GM12875 (cell line): ENCODE measurements at regions not wholly inside any gene's neighbourhood (a gene's known extent, or its start where the extent isn't known, plus 50 kb on each side); places are given as distances from the start of the nearest gene placed in this dataset.

ENCODE experiments used
- H3K4me3 ChIP-seq: one replicate; pipeline ENCODE4 v1.5.1; 2011; ENCODE audit warnings: low read depth, low read length, control low read depth
- TF ChIP-seq, protein P1 (sequence below): IDR thresholded peaks from 2 replicates; pipeline ENCODE4 v1.5.1; 2011; ENCODE audit warnings: low read depth, mild to moderate bottlenecking, control low read depth, inconsistent platforms, low read length, moderate library complexity, borderline replicate concordance; ENCODE audit not compliant: insufficient read depth

DNA sequence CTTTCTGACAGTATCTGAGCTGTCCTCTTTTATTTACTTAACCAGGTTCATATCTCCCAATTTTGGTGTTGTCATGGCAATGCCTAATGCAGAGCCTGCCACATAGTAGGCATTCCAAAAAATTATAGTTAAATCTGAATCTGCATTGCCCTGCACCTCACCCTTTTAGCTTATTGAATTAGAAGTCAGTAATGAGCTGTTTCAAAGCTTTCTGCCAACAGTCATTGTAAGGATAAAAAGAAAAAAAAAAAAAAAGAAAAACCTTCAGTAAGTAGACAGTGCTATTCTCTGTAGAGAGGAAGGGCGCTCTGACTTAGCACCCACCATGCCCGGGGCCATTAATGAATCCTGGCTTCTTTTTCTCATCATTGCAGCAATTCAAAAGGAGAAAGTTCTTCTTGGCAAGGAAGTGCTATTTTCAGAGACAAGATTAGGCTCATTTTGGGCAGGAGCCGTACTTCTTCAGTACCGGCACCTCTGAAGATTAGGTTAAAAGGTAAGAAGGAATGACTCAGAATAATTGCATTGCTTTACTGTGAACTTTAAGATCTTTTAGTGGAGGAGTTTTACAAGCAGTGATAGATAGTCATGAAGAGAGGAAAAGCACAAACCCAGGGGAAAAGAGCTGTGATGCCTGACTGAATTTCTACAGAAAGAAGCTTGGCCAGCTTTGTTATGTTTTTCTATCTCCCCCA is 2041.2 kb upstream of the PIK3C3 start:
- TF ChIP-seq, protein P1, sequence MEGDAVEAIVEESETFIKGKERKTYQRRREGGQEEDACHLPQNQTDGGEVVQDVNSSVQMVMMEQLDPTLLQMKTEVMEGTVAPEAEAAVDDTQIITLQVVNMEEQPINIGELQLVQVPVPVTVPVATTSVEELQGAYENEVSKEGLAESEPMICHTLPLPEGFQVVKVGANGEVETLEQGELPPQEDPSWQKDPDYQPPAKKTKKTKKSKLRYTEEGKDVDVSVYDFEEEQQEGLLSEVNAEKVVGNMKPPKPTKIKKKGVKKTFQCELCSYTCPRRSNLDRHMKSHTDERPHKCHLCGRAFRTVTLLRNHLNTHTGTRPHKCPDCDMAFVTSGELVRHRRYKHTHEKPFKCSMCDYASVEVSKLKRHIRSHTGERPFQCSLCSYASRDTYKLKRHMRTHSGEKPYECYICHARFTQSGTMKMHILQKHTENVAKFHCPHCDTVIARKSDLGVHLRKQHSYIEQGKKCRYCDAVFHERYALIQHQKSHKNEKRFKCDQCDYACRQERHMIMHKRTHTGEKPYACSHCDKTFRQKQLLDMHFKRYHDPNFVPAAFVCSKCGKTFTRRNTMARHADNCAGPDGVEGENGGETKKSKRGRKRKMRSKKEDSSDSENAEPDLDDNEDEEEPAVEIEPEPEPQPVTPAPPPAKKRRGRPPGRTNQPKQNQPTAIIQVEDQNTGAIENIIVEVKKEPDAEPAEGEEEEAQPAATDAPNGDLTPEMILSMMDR, result no peak
- H3K4me3 ChIP-seq, result no peak overlapping the region

DNA sequence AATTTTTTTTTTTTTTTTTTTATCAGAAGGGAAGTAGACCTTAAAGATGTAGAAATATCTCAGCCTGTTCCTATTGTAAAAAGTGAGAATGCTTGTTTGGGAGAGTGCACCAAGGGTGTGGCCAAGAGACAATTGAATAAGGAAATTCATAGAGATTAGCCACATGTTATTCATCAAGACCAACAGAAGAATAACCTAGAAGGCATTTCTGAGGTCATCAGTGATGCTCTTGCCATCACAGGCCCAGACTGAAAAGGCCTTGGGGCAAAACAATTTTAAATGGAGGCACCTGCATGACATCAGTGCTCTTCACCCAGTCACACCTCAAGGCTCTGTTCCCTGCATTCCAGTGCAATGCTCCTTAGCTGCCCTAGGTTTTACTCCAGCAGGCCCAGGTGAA is 2043.3 kb upstream of the PIK3C3 start:
- TF ChIP-seq, protein P1, result no peak
- H3K4me3 ChIP-seq, result no peak overlapping the region

DNA sequence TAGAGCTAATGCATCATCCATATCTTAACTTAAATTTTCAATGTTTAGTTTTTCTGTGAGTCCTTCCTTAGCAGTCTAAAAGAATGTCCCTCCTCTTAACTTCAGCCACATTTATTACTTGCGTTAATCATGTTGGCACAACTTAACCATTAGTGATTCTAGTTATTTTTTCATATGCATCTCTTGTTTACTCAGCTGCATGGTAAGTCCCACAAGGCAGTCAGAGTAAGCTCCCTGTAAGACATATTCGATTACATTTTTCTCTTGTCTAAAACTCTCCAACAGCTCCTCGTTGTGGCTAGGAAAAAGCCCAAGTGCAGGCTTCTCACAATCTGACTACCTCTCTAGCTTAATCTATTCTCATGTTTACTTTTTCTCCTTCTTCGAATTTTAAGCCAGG is 2045.3 kb upstream of the PIK3C3 start:
- TF ChIP-seq, protein P1, result no peak
- no peak overlapping the region for H3K4me3 ChIP-seq

DNA sequence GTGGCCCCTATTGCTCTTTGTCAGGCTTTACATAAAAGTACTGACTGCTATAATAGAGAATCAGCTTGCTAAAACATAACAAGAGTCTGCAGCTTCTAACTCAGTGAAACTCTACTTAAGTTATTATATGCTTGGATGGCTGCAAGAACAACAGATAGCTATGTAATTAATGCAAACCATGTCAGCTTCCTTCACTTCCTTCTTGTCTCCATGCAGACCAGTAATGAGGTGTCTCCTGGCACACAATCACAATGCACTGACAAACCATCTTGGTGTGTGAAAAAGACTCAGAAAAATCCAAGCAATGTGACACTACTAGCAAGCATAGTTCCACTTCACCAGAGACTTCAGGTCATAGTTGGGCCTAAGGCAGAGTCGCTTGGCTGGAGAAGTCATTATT is 2068.9 kb upstream of the PIK3C3 start:
- TF ChIP-seq, protein P1, result no peak
- no peak overlapping the region for H3K4me3 ChIP-seq

DNA sequence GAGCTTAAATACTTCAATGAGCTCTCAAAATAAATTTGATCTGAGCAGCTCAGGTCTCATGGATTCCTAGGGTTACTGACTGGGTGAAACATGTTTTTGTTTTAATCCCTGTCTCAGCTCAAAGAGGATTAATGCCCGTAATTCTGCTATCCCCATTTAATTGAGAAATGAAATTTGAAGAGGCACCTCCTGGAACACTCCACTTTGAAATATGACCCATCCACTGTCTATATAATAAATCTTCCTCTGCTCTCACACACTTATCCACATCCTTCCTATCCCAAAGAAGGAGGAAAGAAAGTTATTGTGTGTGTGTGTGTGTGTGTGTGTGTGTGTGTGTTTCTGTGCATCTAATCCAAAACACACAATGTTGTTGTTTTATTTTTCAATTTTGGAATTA is 2082.4 kb upstream of the PIK3C3 start:
- TF ChIP-seq, protein P1, result no peak
- no peak overlapping the region for H3K4me3 ChIP-seq

DNA sequence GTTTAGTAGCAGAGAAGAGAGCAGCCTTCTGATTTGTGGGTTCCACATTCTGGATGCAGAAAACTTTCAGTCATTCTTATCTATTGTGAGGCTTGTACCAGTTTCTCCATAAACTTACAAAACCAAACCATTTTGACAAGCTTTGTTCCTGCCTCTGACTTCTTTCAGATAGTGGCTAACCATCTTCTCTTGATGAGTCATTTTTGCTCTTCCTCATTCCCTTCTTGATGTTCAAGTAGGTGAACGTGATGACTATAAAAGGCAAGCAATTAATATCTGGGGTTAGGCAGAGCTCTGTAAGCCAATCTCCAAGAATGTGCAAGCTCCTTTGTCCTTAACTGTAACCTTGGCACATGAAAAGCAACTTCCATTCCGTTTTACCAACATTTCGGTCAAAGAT is 2083.1 kb upstream of the PIK3C3 start:
- TF ChIP-seq, protein P1, result no peak
- no peak overlapping the region for H3K4me3 ChIP-seq

DNA sequence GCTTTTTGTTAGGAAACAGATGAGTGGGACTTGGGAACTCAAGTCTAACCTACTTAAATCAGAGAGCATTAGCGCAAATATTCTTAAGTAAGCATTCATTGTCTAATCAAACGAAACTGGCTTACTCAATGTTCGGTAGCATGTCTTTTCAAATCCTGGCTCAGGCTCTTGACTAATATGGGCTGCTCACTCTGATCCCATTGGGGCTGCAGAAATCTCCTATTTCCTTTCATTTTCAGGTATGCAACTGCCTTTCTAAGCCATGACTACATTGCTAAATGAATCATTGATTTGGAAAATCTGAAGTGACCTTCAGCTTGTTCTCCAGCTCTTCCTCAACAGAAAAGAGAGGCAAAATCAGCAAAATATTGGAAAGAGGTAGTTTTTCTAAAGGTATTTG is 2084.4 kb upstream of the PIK3C3 start:
- TF ChIP-seq, protein P1, result no peak
- H3K4me3 ChIP-seq, result no peak overlapping the region
